HepG2 (cell line): ENCODE measurements at regions not wholly inside any gene's neighbourhood (a gene's known extent, or its start where the extent isn't known, plus 50 kb on each side); places are given as distances from the start of the nearest gene placed in this dataset.

Experiments
- ATAC-seq: fragments of 200-7000 bp; cut with Tn5 transposase; 3 replicates; pipeline ENCODE4 v1.9.1; 2020; ENCODE audit warnings: mild to moderate bottlenecking, moderate library complexity
- BruUV-seq: library from RNA; stranded (reverse); fragments of 400-500 nt; replicated peaks from 2 replicates; lab custom pipeline; 2021; lab: Mats Ljungman, UMichigan
- CTCF ChIA-PET: fragments of 300-600 bp; formaldehyde crosslinking; extraction: SDS; loops from one replicate; lab custom pipeline; 2021; ENCODE audit warnings: low total read pairs, inconsistent platforms, low intra/inter-chr PET ratio; lab: Yijun Ruan, JAX
- POLR2A ChIA-PET: fragments of 350-600 bp; sonication (Branson Sonifier 250); formaldehyde crosslinking; loops from one replicate; lab custom pipeline; 2020; ENCODE audit warnings: antibody characterized with exemption, inconsistent platforms; lab: Yijun Ruan, JAX
- DNase-seq: peaks from one replicate; pipeline ENCODE4 v3.0.0-alpha.2; 2015; ENCODE audit warnings: low spot score
- FAIRE-seq: peaks from 3 replicates; lab custom pipeline; 2011; peaks lifted over from hg19 to GRCh38; lab: Jason Lieb, UNC
- H2AFZ ChIP-seq: one replicate; pipeline ENCODE4 v1.6.1; 2011; ENCODE audit warnings: low read length, inconsistent platforms
- H3K27ac ChIP-seq: fragments of 300-600 bp; 3 replicates; pipeline ENCODE4 v1.8.0; 2011; ENCODE audit warnings: mixed run types, mild to moderate bottlenecking, mixed read lengths, low read length, inconsistent platforms; ENCODE audit not compliant: insufficient read depth; ENCODE audit errors: extremely low read length
- H3K27me3 ChIP-seq, 2 experiments: fragments of 200-600 bp in 1 of 2; 2 replicates in 1 of 2; 3 replicates in 1 of 2; pipeline versions ENCODE4 v1.6.0 to v1.8.0; 2011; ENCODE audit warnings: low read length in 2 of 2, mild to moderate bottlenecking in 2 of 2, moderate library complexity in 2 of 2, inconsistent platforms in 1 of 2; ENCODE audit not compliant: insufficient read depth in 2 of 2, control insufficient read depth in 1 of 2
- H3K36me3 ChIP-seq, 2 experiments: fragments of 200-600 bp in 1 of 2; replicated peaks in 1 of 2; 2 replicates in 1 of 2; 3 replicates in 1 of 2; pipeline versions ENCODE4 v1.5.1 to v1.8.0; 2011; ENCODE audit warnings: low read length in 2 of 2, inconsistent platforms in 1 of 2; ENCODE audit not compliant: insufficient read depth in 2 of 2, control insufficient read depth in 1 of 2
- H3K4me1 ChIP-seq: 2 replicates; pipeline ENCODE4 v1.5.1; 2012; ENCODE audit warnings: low read length, inconsistent platforms; ENCODE audit not compliant: insufficient read depth
- H3K4me2 ChIP-seq: 2 replicates; pipeline ENCODE4 v1.6.0; 2011; ENCODE audit warnings: low read depth, low read length, inconsistent platforms
- H3K4me3 ChIP-seq, 3 experiments: fragments of 200-600 bp in 1 of 3; sonication (generic), shearing (Covaris generic) in 1 of 3; replicated peaks in 1 of 3; 2 replicates each; pipeline ENCODE4 v1.5.1; 2011 to 2016; ENCODE audit warnings: low read length in 3 of 3, inconsistent platforms in 2 of 3, low read depth in 2 of 3, mild to moderate bottlenecking in 2 of 3, control low read depth in 1 of 3, mixed read lengths in 1 of 3; ENCODE audit not compliant: insufficient read depth in 1 of 3
- H3K79me2 ChIP-seq: one replicate; pipeline ENCODE4 v1.6.1; 2011; ENCODE audit warnings: low read length, inconsistent platforms; ENCODE audit not compliant: insufficient read depth
- H3K9ac ChIP-seq: 2 replicates; pipeline ENCODE4 v1.6.0; 2011; ENCODE audit warnings: mild to moderate bottlenecking, low read depth, low read length, inconsistent platforms; ENCODE audit not compliant: insufficient read depth
- H3K9me3 ChIP-seq: 2 replicates; pipeline ENCODE4 v1.5.1; 2012; ENCODE audit warnings: mild to moderate bottlenecking, low read length
- H4K20me1 ChIP-seq: 2 replicates; pipeline ENCODE4 v1.6.0; 2011; ENCODE audit warnings: inconsistent platforms, mild to moderate bottlenecking, low read length, moderate library complexity; ENCODE audit not compliant: insufficient read depth
- ARID3A ChIP-seq: IDR thresholded peaks from 2 replicates; pipeline ENCODE4 v1.6.1; 2012; ENCODE audit warnings: low read depth, low read length, improper control_type of control experiment
- ZBTB40 ChIP-seq, 2 experiments: fragments of 450-650 bp in 1 of 2; sonication (generic) in 1 of 2; formaldehyde crosslinking in 1 of 2; IDR thresholded peaks; 2 replicates each; pipeline versions ENCODE4 v1.6.1 to v1.8.0; 2016 to 2022; ENCODE audit warnings: antibody characterized with exemption in 1 of 2, mild to moderate bottlenecking in 1 of 2, missing genetic modification reagents in 1 of 2
- ZNF362 ChIP-seq: sonication (generic); formaldehyde crosslinking; IDR thresholded peaks from 2 replicates; pipeline ENCODE4 v1.4.0; 2020; ENCODE audit warnings: missing genetic modification reagents, mild to moderate bottlenecking, borderline replicate concordance
- ZNF704 ChIP-seq: sonication (generic); formaldehyde crosslinking; IDR thresholded peaks from 2 replicates; pipeline ENCODE4 v1.8.1; 2023; ENCODE audit warnings: mild to moderate bottlenecking, inconsistent platforms, moderate library complexity, missing genetic modification reagents, borderline replicate concordance
- ZNF740 ChIP-seq: sonication (generic); formaldehyde crosslinking; IDR thresholded peaks from 2 replicates; pipeline ENCODE4 v1.4.0; 2020; ENCODE audit warnings: missing genetic modification reagents
- WGBS: methylation state at CpG from one replicate; pipeline ENCODE4 v1.1.6; 2017; ENCODE audit warnings: low lambda C conversion rate; 5-methylcytosine and 5-hydroxymethylcytosine counted together
- in situ Hi-C: cut with HindIII; loops from 2 replicates; pipeline ENCODE4 v1.10.0; 2017; ENCODE audit warnings: low pct_unique_long_range_greater_than_20kb; ENCODE audit not compliant: extremely low pct_ligation_motif_present
- intact Hi-C: fragments of 100-400 bp; cut with micrococcal nuclease; formaldehyde crosslinking; loops from one replicate; pipeline ENCODE4 v1.10.0; 2022; ENCODE audit not compliant: unreplicated experiment

GRCh38 chr13:61113140-61113658 is 302.4 kb downstream of the PCDH20 start (continued):
- no peak for TF ChIP-seq ZNF740
- no peak for TF ChIP-seq ARID3A

GRCh38 chr13:61111529-61111928 is 304.1 kb downstream of the PCDH20 start:
- ATAC-seq (no peak), FAIRE-seq (no peak)
- 0% methylated on average over 1 of the region's 1 CpG for WGBS
- TF ChIP-seq ZNF704 = no peak
- no peak for TF ChIP-seq ZNF362
- no peak for TF ChIP-seq ZBTB40 (IDR thresholded peaks at IDR 0.05)
- no peak for TF ChIP-seq ZBTB40 (CRISPR knock-in tag; IDR thresholded peaks at IDR 0.05)
- no peak for TF ChIP-seq ARID3A

More at GRCh38 chr13:61111529-61111928, 304.1 kb downstream of the PCDH20 start:
- H3K4me2 ChIP-seq = no peak overlapping the region
- in situ Hi-C loops (no loop called here), intact Hi-C loops (no loop called here)
- ChIA-PET CTCF (no interaction called here), POLR2A (no interaction called here)
- H3K4me1 ChIP-seq = no peaks in the 10 kb centered on the region
- no peaks in the 10 kb centered on the region for H3K79me2 ChIP-seq
- H3K36me3 ChIP-seq = no peaks in the 10 kb centered on the region
- no peak overlapping the region for H3K9ac ChIP-seq
- no peak overlapping the region for H3K4me3 ChIP-seq
- DNase-seq = no peak
- H3K27ac ChIP-seq = no peak overlapping the region
- H3K9me3 ChIP-seq = no peaks in the 10 kb centered on the region
- BruUV-seq = no TSS peak
- H4K20me1 ChIP-seq = no peaks in the 10 kb centered on the region
- no peaks in the 10 kb centered on the region; a peak in 1 of 5 replicates for H3K27me3 ChIP-seq
- H2AFZ ChIP-seq = no peak overlapping the region
